ACHN (cell line): ENCODE measurements at regions not wholly inside any gene's neighbourhood (a gene's known extent, or its start where the extent isn't known, plus 50 kb on each side); places are given as distances from the start of the nearest gene placed in this dataset.
"Not testable (repeated sequence)": the region's sequence is repeated elsewhere in the genome, so short reads cannot be mapped to it uniquely, and the experiment has no call there.

Experiments
- DNase-seq: peaks from one replicate; pipeline ENCODE4 v3.0.0-alpha.2; 2015
- in situ Hi-C: cut with HindIII; loops from 2 replicates; pipeline ENCODE4 v1.10.0; 2017; ENCODE audit warnings: low sequenced_read_pairs, low pct_ligation_motif_present, low pct_unique_long_range_greater_than_20kb

DNA sequence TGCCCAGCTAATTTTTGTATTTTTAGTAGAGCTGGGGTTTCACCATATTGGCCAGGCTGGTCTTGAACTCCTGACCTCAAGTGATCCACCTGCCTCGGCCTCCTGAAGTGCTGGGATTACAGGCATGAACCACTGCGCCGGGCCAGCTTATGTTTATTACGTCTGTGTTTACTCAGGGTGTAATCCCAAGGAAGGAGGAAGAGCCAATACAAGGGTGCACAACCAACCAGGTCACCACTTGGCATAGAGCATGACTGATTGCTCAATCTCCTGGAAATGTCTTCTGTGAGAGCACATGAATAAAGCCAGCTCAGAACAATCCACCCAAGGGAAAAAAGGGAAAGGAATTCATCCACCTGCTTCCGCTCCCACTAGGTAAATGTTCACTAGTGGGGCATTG, 54.7 kb upstream of the RALY start:
- DNase-seq, in situ Hi-C loops: not testable (repeated sequence)

DNA sequence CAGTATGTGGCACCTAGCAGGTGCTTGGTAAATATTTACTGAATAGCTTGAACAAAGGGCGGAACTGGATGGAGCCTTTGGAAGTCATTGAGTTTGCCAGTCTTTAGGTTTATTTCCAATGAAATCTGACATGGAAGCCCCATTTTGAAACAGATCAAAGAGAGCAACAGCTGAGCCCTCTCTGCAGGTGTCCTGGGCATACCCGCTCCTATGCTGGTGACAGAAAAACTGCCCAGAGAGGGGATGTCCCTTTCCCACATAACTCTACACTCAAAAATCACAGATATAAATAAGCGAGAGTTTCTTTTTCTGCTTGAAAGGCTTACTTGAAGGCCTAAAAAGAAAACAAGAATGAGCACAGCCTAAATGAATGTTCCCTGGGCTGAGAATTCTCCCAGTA, 53.0 kb upstream of the RALY start:
- DNase-seq = no peak
- in situ Hi-C loops = no loop called here
